Esophagus muscularis mucosa (tissue), 4 donors: ENCODE measurements at regions not wholly inside any gene's neighbourhood (a gene's known extent, or its start where the extent isn't known, plus 50 kb on each side); places are given as distances from the start of the nearest gene placed in this dataset.
"Not testable (repeated sequence)": the region's sequence is repeated elsewhere in the genome, so short reads cannot be mapped to it uniquely, and the experiment has no call there.

ENCODE experiments used
- DNase-seq: peaks from one replicate; pipeline ENCODE4 v3.0.0-alpha.2; 2017; ENCODE audit errors: extremely low spot score
- H3K27ac ChIP-seq, 4 donors: fragments of 200-600 bp; sonication (generic); replicated peaks in 1 of 4; 1 replicate in 3 of 4; 2 replicates in 1 of 4; pipeline ENCODE4 v1.5.1; 2016 to 2019; ENCODE audit warnings: mild to moderate bottlenecking in 1 of 4
- H3K27me3 ChIP-seq, 4 donors: fragments of 200-600 bp; sonication (generic); one replicate each; pipeline versions ENCODE4 v1.5.1 to v1.6.0; 2016 to 2019
- H3K36me3 ChIP-seq, 4 donors: fragments of 200-600 bp; sonication (generic); one replicate each; pipeline ENCODE4 v1.5.1; 2016 to 2019
- H3K4me1 ChIP-seq, 4 donors: fragments of 200-600 bp; sonication (generic); one replicate each; pipeline ENCODE4 v1.5.1; 2016 to 2019
- H3K4me3 ChIP-seq, 4 donors: fragments of 200-600 bp; sonication (generic); 1 replicate in 2 of 4; 2 replicates in 2 of 4; pipeline ENCODE4 v1.5.1; 2016 to 2019; ENCODE audit warnings: mild to moderate bottlenecking in 4 of 4, moderate library complexity in 1 of 4
- H3K9me3 ChIP-seq, 4 donors: fragments of 200-600 bp; sonication (generic); 1 replicate in 3 of 4; 2 replicates in 1 of 4; pipeline ENCODE4 v1.5.1; 2016 to 2019
- EP300 ChIP-seq: sonication (generic); formaldehyde crosslinking; IDR thresholded peaks from one replicate; pipeline ENCODE4 v1.6.1; 2017; ENCODE audit warnings: antibody characterized with exemption
- POLR2A ChIP-seq: fragments of 450-650 bp; IDR thresholded peaks from one replicate; pipeline ENCODE4 v1.6.1; 2017; ENCODE audit warnings: antibody characterized with exemption, moderate library complexity, mild to moderate bottlenecking, low read depth
- POLR2AphosphoS5 ChIP-seq, 2 donors: sonication (generic); formaldehyde crosslinking; IDR thresholded peaks; one replicate each; pipeline ENCODE4 v1.6.1; 2017; ENCODE audit warnings: antibody characterized with exemption in 2 of 2
- WGBS: methylation state at CpG from one replicate; pipeline ENCODE4 v1.1.5; 2018; 5-methylcytosine and 5-hydroxymethylcytosine counted together
- intact Hi-C: fragments of 100-400 bp; cut with DNase I; formaldehyde crosslinking; loops from one replicate; pipeline ENCODE4 v1.15.1; 2023
- TF ChIP-seq, protein P1 (sequence below), 3 experiments: fragments of 200-600 bp in 2 of 3; fragments of 450-650 bp in 1 of 3; sonication (generic) in 2 of 3; IDR thresholded peaks; one replicate each; pipeline ENCODE4 v1.5.1; 2017 to 2019; ENCODE audit warnings: antibody characterized with exemption in 3 of 3, mild to moderate bottlenecking in 2 of 3, moderate library complexity in 1 of 3

DNA sequence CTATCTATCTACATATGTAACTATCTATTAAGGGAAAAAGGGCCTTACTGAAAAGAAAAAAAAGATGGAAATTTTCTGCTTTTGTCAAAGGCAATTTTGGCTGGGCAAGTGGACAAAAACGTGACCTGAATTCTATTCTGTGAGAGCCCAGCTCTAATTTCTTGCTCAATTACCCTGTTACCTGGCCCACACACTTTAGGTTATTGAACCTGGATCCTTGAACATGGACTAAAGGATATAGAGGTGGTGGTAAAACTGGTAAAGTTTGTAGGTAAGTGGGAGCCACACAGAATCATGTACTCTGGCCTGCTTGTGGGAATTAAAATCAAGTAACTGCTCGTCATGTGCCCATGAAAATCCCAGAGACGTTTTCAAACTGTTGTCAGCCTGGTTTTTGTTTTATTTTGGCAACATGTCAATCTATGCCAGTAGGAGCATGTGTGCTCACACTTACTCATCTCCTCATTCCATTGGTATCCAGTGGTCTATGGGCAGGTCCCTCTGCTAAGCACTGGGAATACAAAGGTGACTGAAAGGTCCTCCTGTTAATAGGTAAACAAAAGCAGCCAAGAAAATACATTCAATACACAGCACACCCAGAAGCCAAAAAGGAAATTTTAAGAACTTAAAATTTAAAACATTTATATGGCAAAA is 113.7 kb upstream of the WARS2 start:
- H3K4me3 ChIP-seq, result no peak overlapping the region
- no peaks in the 10 kb centered on the region for H3K36me3 ChIP-seq
- H3K27ac ChIP-seq, result no peak overlapping the region
- H3K27me3 ChIP-seq, result no peaks in the 10 kb centered on the region
- 80% methylated on average over 3 of the region's 3 CpGs for WGBS
- intact Hi-C loops, result no loop called here
- H3K9me3 ChIP-seq, result no peaks in the 10 kb centered on the region
- no peak for TF ChIP-seq POLR2A
- no peak for TF ChIP-seq POLR2AphosphoS5 (IDR thresholded peaks at IDR 0.05)
- TF ChIP-seq, protein P1, sequence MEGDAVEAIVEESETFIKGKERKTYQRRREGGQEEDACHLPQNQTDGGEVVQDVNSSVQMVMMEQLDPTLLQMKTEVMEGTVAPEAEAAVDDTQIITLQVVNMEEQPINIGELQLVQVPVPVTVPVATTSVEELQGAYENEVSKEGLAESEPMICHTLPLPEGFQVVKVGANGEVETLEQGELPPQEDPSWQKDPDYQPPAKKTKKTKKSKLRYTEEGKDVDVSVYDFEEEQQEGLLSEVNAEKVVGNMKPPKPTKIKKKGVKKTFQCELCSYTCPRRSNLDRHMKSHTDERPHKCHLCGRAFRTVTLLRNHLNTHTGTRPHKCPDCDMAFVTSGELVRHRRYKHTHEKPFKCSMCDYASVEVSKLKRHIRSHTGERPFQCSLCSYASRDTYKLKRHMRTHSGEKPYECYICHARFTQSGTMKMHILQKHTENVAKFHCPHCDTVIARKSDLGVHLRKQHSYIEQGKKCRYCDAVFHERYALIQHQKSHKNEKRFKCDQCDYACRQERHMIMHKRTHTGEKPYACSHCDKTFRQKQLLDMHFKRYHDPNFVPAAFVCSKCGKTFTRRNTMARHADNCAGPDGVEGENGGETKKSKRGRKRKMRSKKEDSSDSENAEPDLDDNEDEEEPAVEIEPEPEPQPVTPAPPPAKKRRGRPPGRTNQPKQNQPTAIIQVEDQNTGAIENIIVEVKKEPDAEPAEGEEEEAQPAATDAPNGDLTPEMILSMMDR (IDR thresholded peaks at IDR 0.05), result no peak
- TF ChIP-seq EP300, result no peak
- no peak for DNase-seq
- no peaks in the 10 kb centered on the region for H3K4me1 ChIP-seq

DNA sequence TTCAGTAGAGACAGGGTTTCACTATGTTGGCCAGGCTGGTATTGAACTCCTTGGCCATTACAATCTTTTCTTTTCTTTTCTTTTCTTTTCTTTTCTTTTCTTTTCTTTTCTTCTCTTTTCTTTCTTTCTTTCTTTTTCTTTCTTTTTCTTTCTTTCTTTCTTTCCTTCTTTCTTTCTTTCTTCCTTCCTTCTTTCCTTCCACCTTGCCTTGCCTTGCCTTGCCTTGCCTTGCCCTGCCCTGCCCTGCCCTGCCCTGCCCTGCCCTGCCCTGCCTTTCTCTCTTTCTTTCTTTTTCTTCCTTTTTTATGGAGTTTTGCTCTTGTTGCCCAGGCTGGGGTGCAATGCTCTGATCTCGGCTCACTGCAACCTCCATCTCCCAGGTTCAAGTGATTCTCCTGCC is 112.5 kb upstream of the HAO2 start:
- H3K36me3 ChIP-seq, intact Hi-C loops, H3K27ac ChIP-seq, H3K4me3 ChIP-seq, H3K27me3 ChIP-seq, H3K4me1 ChIP-seq, H3K9me3 ChIP-seq, DNase-seq: not testable (repeated sequence)
- 91% methylated on average over 1 of the region's 1 CpG for WGBS

DNA sequence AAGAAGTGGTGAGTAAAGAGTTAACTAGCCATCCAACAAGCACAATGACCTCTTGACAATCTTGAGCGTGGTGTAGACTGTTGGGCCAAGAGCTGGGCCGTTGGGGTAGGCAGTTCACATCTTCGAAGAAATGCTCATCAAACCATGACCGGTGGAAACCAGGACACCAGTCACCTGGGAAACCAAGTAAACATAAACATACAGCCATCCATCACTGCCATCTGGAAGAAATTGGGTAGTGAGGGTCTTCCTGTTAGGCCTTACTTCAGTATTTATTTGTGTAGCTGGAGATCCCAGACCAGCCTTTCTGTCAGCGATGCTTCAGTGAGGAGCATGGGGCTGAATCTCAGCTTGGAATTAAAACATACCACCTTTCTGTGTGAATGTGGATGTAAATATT is 108.1 kb upstream of the HAO2 start:
- WGBS, result 28% methylated on average over 5 of the region's 5 CpGs

DNA sequence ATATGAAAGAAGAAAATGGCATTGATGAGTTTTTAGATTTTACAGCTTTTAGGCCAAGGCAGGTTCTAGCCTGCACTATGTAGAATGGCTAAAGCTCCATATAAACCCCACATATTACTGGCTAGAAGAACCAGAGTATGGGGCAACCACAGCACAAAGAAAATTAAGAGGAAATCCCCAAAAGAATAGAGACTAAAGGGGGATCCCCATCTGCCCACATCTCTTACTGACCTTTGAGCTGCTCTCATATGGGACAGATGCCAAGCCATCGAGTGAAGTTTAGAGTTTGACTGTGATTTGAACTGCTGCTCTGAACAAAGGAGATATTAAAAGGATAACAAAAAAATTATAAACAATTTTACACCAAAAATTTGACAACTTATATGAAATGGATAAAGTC is 102.2 kb upstream of the HAO2 start:
- no peak for DNase-seq
- Histone ChIP-seq H3K9me3 (no peaks in the 10 kb centered on the region), H3K4me1 (no peaks in the 10 kb centered on the region), H3K36me3 (no peaks in the 10 kb centered on the region), H3K27ac (no peak overlapping the region), H3K4me3 (no peak overlapping the region), H3K27me3 (no peaks in the 10 kb centered on the region)
- TF ChIP-seq, protein P1 (IDR thresholded peaks at IDR 0.05), result no peak
- no peak for TF ChIP-seq EP300
- TF ChIP-seq POLR2A, result no peak
- no peak for TF ChIP-seq POLR2AphosphoS5 (IDR thresholded peaks at IDR 0.05)
- intact Hi-C loops, result no loop called here
- WGBS, result 41% methylated on average over 1 of the region's 1 CpG

More for the DNA sequence above, 108.1 kb upstream of the HAO2 start:
- TF ChIP-seq POLR2AphosphoS5 (IDR thresholded peaks at IDR 0.05) (no peak), POLR2A (no peak), EP300 (no peak)
- TF ChIP-seq, protein P1 (IDR thresholded peaks at IDR 0.05), result no peak
- Histone ChIP-seq H3K27ac (no peak overlapping the region), H3K36me3 (no peaks in the 10 kb centered on the region), H3K4me3 (no peak overlapping the region), H3K27me3 (no peaks in the 10 kb centered on the region), H3K9me3 (no peaks in the 10 kb centered on the region), H3K4me1 (no peaks in the 10 kb centered on the region)
- intact Hi-C loops, result no loop called here
- no peak for DNase-seq

DNA sequence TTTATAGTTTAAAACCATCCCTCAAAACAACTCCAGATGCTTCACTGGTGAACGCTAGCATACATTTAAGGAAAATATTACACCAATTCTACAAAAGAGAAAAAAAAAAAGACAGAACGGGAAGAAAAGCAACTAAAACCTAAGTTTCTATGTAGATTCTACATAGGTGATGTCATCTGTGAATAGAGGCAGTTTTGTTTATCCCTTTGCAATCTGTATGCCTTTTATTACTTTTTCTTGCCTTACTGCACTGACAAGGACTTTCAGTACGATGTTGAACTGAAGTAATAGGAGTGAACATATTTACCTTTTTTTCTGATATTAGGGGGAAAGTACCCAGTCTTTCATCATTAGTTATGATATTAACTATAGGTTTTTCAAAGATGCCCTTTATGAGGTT is 101.7 kb upstream of the HAO2 start:
- TF ChIP-seq POLR2AphosphoS5 (IDR thresholded peaks at IDR 0.05) (no peak), POLR2A (no peak), EP300 (no peak)
- TF ChIP-seq, protein P1 (IDR thresholded peaks at IDR 0.05), result no peak
- no peaks in the 10 kb centered on the region for H3K36me3 ChIP-seq
- WGBS, result 81% methylated on average over 3 of the region's 3 CpGs

DNA sequence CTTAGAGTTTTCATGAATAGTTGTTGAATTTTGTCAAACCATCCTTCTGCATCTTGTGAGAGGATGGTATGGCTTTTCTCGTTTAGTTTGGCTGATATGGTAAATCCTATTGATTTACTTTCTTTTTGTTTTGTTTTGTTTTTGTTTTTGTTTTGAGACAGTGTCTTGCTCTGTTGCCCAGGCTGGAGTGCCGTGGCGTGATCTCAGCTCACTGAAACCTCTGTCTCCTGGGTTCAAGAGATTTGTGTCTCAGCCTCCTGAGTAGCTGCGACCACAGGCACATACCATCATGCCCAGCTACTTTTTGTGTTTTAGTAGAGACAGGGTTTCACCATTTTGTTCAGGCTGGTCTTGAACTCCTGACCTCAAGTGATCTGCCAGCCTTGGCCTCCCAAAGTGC is 101.3 kb upstream of the HAO2 start:
- H3K4me1 ChIP-seq, H3K9me3 ChIP-seq, H3K36me3 ChIP-seq, H3K27me3 ChIP-seq, DNase-seq, H3K27ac ChIP-seq, intact Hi-C loops, H3K4me3 ChIP-seq: not testable (repeated sequence)
- 88% methylated on average over 4 of the region's 4 CpGs for WGBS

More for the DNA sequence above, 101.7 kb upstream of the HAO2 start:
- no peaks in the 10 kb centered on the region for H3K4me1 ChIP-seq
- no peak overlapping the region for H3K4me3 ChIP-seq
- DNase-seq, result no peak
- intact Hi-C loops, result no loop called here
- H3K27ac ChIP-seq, result no peak overlapping the region
- no peaks in the 10 kb centered on the region for H3K9me3 ChIP-seq
- no peaks in the 10 kb centered on the region for H3K27me3 ChIP-seq
